GM19043 (cell line): ENCODE measurements at regions not wholly inside any gene's neighbourhood (a gene's known extent, or its start where the extent isn't known, plus 50 kb on each side); places are given as distances from the start of the nearest gene placed in this dataset.
"Not testable (repeated sequence)": the region's sequence is repeated elsewhere in the genome, so short reads cannot be mapped to it uniquely, and the experiment has no call there.

Source experiments
- ATAC-seq: cut with Tn5 transposase; IDR thresholded peaks from one replicate; pipeline ENCODE4 v1.9.1; 2021; ENCODE audit warnings: low read depth; ENCODE audit not compliant: unreplicated experiment

- ATAC-seq = no peak
These were observed 54.4 kb upstream of the MSH6 start for GRCh38 chr2:47728551-47728950.

DNA sequence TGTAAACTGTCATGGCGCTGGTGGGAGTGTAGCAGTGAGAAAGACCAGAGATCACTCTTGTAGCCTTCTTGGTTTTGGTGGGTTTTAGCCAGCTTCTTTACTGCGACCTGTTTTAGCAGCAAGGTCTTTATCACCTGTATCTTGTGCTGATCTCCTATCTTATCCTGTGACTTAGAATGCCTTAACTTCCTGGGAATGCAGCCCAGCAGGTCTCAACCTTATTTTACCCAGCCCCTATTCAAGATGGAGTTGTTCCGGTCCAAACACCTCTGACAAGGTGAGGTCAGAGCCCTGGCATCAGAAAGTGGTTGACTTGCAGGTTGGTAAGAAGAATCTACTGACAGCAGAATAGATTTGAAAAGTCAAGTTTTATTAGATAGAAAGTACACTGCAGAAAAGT lies 55.0 kb upstream of the MSH6 start:
- ATAC-seq = no peak

DNA sequence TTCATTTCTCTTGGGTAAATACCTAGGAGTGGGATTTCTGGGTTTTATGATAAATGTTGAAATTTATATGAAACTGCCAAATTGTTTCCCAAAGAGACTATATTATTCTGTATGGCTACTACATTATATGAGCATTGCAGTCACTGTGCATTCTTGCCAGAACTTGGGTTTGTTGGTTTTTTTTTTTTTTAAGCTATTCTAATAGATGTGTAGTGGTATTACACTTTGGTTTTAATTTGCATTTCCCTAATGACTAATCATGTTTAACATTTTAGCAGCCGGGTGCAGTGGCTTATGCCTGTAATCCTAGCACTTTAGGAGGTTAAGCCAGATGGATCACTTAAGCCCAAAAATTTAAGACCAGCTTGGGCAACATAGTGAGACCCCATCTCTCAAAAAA lies 56.0 kb upstream of the MSH6 start:
- ATAC-seq = not testable (repeated sequence)

DNA sequence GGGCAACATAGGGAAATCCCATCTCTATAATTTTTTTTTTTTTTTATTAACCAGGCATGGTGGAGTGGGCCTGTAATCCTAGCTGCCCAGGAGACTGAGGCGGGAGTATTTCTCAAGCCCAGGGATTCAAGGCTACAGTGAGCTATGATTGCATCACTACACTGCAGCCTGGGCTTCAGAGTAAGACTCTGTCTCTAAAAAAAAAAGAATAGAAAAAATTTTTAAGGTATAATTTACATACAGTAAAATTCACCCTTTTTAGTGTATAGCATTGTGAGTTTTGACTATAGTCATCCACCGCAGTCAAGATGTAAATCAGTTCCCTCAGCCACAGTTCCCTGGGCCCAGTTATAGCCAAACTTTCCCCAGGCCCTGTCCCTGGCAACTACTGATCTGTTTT lies 57.1 kb upstream of the MSH6 start:
- ATAC-seq = no peak

GRCh38 chr2:47724221-47724981 lies 58.5 kb upstream of the MSH6 start:
- peak; percentile 85 for ATAC-seq

DNA sequence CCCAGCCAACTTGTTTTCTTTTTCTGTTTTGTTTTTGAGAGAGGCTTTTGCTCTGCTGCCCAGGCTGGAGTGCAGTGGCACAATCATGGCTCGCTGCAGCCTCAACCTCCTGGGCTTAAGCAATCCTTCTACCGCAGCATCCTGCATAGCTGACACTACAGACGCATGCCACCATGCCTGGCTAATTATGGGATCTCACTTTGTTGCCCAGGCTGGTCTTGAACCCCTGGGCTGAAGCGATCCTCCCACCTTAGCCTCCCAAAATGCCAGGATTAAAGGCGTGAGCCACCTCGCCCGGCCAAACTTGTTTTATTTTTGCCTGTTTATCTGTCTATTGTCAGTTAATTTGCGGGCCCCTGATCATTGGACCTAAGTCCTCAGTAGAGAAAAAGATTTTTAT lies 61.6 kb upstream of the MSH6 start:
- ATAC-seq = no peak

DNA sequence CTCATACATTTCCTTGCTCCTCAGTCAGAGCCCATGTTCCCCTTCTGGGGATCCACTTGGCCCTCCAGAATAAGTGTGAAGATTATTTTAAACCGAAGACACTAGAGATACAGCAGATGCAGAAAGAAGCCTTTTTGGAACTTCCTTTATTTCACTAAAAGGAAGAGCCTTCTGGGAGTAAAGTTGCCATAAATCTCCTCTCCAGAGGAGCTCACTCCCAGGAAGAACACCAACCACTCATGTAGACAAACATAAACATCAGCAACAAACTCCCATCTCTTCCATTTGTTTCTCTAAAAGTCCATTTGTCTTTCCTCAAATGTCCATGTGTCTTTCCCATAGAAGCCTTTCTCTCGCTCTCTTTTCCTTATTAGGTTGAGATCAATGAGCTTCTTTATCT lies 62.4 kb upstream of the MSH6 start:
- no peak for ATAC-seq

- ATAC-seq = no peak
These were observed 62.9 kb upstream of the MSH6 start for GRCh38 chr2:47720036-47720435.

- ATAC-seq = peak; percentile 57
These were observed 63.8 kb upstream of the MSH6 start for GRCh38 chr2:47719099-47719498.

- not testable (repeated sequence) for ATAC-seq
These were observed 66.6 kb upstream of the MSH6 start for GRCh38 chr2:47716307-47716706.

GRCh38 chr2:47715552-47715951 lies 67.4 kb upstream of the MSH6 start:
- no peak for ATAC-seq

DNA sequence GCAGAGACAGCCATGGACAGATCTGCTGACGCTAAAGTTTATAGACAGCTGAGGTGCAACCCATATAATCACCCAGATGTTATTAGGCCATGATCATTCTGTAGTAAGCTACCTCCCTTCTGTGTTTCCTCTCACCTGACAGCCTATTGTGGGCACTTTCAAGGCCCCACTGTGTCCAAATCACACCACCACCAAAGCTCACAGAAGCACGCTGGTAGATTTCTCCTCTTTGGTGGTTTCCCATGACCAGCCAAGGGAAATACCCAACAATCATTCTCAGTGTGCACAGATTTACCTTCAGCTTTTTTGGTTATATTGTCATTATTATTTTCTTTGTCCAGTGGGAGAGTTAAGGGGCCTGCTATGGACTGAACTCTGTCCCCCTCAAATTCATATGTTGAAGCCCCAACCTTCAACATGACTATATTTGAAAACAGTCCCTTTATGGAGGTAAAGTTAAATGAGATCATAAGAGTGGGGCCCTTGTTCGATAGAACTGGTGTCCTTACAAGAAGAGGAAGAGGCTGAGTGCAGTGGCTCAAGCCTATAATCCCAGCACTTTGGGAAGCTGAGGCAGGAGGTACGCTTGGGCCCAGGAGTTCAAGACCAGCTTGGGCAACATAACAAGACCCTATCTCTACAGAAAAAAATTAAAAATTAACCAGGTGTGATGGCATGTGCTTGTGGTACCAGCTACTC lies 74.0 kb upstream of the MSH6 start:
- no peak for ATAC-seq

- no peak for ATAC-seq
These were observed 78.7 kb upstream of the MSH6 start for GRCh38 chr2:47704287-47704686.

DNA sequence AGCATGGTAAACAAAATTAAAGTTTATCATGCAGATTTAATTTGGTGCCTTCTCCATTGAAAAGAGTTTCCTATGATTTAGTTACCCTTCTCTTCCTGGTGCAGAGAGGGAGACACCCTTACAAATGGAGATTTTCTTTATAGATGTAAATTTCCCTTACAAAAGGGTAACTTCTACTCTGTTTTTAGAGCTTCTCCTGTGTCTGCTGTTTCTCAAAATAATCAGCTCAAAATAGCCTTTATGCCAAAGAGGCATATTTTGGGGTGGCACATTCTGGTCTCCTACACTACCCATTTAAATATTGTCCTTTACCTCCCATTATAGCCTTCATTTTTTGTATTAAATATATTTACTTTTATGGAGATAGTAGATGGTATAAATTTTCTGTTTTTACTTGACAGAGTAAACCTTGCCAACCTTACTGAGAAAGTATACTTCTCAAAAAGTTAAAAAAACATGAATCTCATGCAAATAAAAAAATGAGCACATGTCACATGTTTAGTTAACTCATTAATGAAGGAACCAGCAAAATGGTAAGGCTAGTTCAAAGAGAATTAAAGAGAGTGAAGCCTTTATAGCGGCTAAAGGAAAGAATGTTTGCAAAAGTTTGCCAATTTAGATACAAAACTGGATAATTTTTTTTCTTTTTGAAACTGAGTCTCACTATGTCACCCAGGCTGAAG lies 83.3 kb upstream of the MSH6 start:
- no peak for ATAC-seq

DNA sequence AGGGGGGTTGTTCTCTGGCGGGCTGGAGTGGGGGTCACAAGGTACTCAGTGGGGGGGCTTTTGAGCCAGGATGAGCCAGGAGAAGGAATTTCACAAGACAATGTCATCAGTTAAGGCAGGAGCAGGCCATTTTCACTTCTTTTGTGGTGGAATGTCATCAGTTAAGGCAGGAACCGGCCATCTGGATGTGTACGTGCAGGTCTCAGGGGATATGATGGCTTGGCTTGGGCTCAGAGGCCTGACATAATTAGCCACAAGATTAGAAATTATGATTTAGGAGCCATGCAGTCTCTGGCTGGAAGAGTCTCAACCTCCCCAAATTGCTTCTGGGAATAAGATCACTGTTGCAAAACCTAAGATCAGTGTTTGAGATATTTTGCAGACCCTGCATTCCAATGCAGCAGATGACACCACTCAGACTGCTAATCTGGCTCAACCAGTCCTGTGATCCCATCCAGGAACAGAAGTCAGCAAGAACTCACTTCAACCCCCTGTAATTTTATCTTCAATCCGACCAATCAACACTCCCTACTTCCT lies 84.4 kb upstream of the MSH6 start:
- not testable (repeated sequence) for ATAC-seq

DNA sequence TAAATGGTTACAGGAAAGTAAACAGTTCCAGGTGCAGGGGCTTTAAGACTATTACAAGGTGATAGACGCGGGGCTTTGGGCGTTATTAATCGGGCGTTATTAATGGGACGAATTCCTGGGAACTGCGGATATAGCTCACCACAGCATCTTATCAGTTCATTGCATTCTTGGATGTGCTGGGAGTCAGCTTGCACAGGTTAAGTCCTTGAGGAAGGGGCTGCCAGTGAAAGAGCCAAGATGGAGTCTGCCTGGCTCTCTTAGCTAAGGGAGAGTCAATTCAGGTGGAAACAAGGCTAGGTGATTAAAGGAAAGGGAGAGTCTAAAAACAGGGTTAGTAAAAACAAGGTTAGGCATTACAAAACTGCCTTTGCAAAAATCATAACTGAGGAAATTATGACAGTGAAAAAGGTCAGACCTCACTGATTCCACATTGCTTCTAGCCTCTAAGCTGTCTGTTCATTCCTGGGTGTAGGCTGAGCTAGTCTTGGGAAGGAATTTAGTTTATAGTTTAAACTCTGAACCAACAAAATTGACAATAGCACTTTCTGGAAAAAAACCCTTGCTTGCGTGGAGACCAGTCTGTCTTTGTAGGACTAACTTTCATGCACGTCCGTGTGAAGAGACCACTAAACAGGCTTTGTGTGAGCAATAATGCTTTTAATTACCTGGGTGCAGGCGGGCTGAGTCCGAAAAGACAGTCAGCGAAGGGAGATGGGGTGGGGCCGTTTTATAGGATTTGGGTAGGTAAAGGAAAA lies 85.1 kb upstream of the MSH6 start:
- ATAC-seq = not testable (repeated sequence)

- peak; percentile 81 for ATAC-seq
These were observed 85.8 kb upstream of the MSH6 start for GRCh38 chr2:47697000-47697601.

- ATAC-seq = no peak
These were observed 86.5 kb upstream of the MSH6 start for GRCh38 chr2:47696478-47696831.

- no peak for ATAC-seq
These were observed 87.0 kb upstream of the MSH6 start for GRCh38 chr2:47695800-47696477.

- not testable (repeated sequence) for ATAC-seq
These were observed 88.5 kb upstream of the MSH6 start for GRCh38 chr2:47694451-47694850.
